ENCODE measurements at regions not wholly inside any gene's neighbourhood (a gene's known extent, or its start where the extent isn't known, plus 50 kb on each side); places are given as distances from the start of the nearest gene placed in this dataset.

- Histone ChIP-seq H3K79me2 (ENCODE audit: insufficient read depth, low read length) (no peaks in the 10 kb centered on the region), H3K9ac (ENCODE audit: insufficient read depth, low read depth, low read length) (no peak overlapping the region), H3K9me3 (ENCODE audit: low read length) (no peaks in the 10 kb centered on the region), H3K27ac (ENCODE audit: extremely low read length, insufficient read depth, low read length) (no peak overlapping the region), H2AFZ (ENCODE audit: low read length) (no peak overlapping the region), H3K36me3 (replicated peaks in 1 of 2; ENCODE audit: control insufficient read depth in 1 of 2, insufficient read depth in 2 of 2, low read length in 2 of 2) (no peaks in the 10 kb centered on the region), H3K4me1 (ENCODE audit: insufficient read depth, low read length) (no peaks in the 10 kb centered on the region), H4K20me1 (ENCODE audit: insufficient read depth, low read length) (no peaks in the 10 kb centered on the region), H3K4me3 (replicated peaks in 1 of 3; ENCODE audit: insufficient read depth in 1 of 3, low read depth in 2 of 3, low read length in 3 of 3) (no peak overlapping the region), H3K4me2 (ENCODE audit: low read depth, low read length) (no peak overlapping the region), H3K27me3 (ENCODE audit: control insufficient read depth in 1 of 2, insufficient read depth in 2 of 2, low read length in 2 of 2) (no peaks in the 10 kb centered on the region)
- no peak for TF ChIP-seq RBM22 (optimal IDR thresholded peaks at IDR 0.05; ENCODE audit: low read length)
- TF ChIP-seq KDM5A (IDR thresholded peaks at IDR 0.05; ENCODE audit: borderline replicate concordance, low read length), result no peak
- no peak for TF ChIP-seq MZF1 (CRISPR knock-in tag; IDR thresholded peaks at IDR 0.05; ENCODE audit: borderline replicate concordance)
- TF ChIP-seq NCOA2 (CRISPR knock-in tag; IDR thresholded peaks at IDR 0.05), result no peak
- TF ChIP-seq HOXA3 (CRISPR knock-in tag; IDR thresholded peaks at IDR 0.05), result no peak
- TF ChIP-seq MED8 (CRISPR knock-in tag; IDR thresholded peaks at IDR 0.05; ENCODE audit: insufficient replicate concordance), result no peak
- no peak for TF ChIP-seq ZNF670 (CRISPR knock-in tag; IDR thresholded peaks at IDR 0.05; ENCODE audit: borderline replicate concordance)
- TF ChIP-seq ZNF816 (CRISPR knock-in tag; IDR thresholded peaks at IDR 0.05; ENCODE audit: borderline replicate concordance), result no peak
- TF ChIP-seq ZFP36 (IDR thresholded peaks at IDR 0.05; ENCODE audit: borderline replicate concordance, low read depth, low read length, partially characterized antibody), result no peak
- TF ChIP-seq PHF20 (CRISPR knock-in tag; IDR thresholded peaks at IDR 0.05), result no peak
- TF ChIP-seq GFI1 (CRISPR knock-in tag; IDR thresholded peaks at IDR 0.05; ENCODE audit: borderline replicate concordance), result no peak
- no peak for TF ChIP-seq ZNF704 (CRISPR knock-in tag; IDR thresholded peaks at IDR 0.05; ENCODE audit: borderline replicate concordance)
- 69% methylated on average over 2 of the region's 2 CpGs for WGBS (ENCODE audit: low lambda C conversion rate)
- DNase-seq (ENCODE audit: low spot score) (no peak), FAIRE-seq (no peak), ATAC-seq (no peak)
- no TSS peak for BruUV-seq (replicated peaks)
- ChIA-PET CTCF (ENCODE audit: low intra/inter-chr PET ratio, low total read pairs) (no interaction called here), POLR2A (no interaction called here)
- intact Hi-C loops (cut with micrococcal nuclease; ENCODE audit: unreplicated experiment) (no loop called here), in situ Hi-C loops (cut with HindIII; ENCODE audit: extremely low pct_ligation_motif_present, low pct_unique_long_range_greater_than_20kb) (no loop called here)
Measured at GRCh38 chr2:204046145-204046544, 109.6 kb downstream of the ICOS start.
